Brain microvascular endothelial cell (primary cell): ENCODE measurements at regions not wholly inside any gene's neighbourhood (a gene's known extent, or its start where the extent isn't known, plus 50 kb on each side); places are given as distances from the start of the nearest gene placed in this dataset.

Experiments
- DNase-seq: peaks from one replicate; pipeline ENCODE4 v3.0.0-alpha.2; 2020
- H3K27ac ChIP-seq: fragments of 250-450 bp; sonication (Bioruptor Pico); 2 replicates; pipeline ENCODE4 v1.5.1; 2020; ENCODE audit warnings: mild to moderate bottlenecking, moderate library complexity
- H3K27me3 ChIP-seq: fragments of 250-450 bp; sonication (Bioruptor Pico); replicated peaks from 2 replicates; pipeline ENCODE4 v1.5.1; 2020; ENCODE audit warnings: mild to moderate bottlenecking
- H3K36me3 ChIP-seq: fragments of 250-450 bp; sonication (Bioruptor Pico); replicated peaks from 2 replicates; pipeline ENCODE4 v1.5.1; 2020; ENCODE audit warnings: mild to moderate bottlenecking
- H3K4me3 ChIP-seq: 2 replicates; pipeline ENCODE4 v1.5.1; 2011; ENCODE audit warnings: low read depth, mild to moderate bottlenecking, control low read depth, low read length, moderate library complexity
- CTCF ChIP-seq: IDR thresholded peaks from 2 replicates; pipeline ENCODE4 v1.5.1; 2011; ENCODE audit warnings: low read depth, mild to moderate bottlenecking, moderate library complexity, low read length, control low read depth, inconsistent platforms; ENCODE audit errors: missing control alignments
- in situ Hi-C: cut with HindIII; loops from 2 replicates; pipeline ENCODE4 v1.10.0; 2017; ENCODE audit warnings: low sequenced_read_pairs, low pct_ligation_motif_present

GRCh38 chr13:107069108-107069776 lies 501.3 kb upstream of the ARGLU1 start:
- Histone ChIP-seq H3K36me3 (no peaks in the 10 kb centered on the region), H3K4me3 (no peak overlapping the region), H3K27ac (no peak overlapping the region), H3K27me3 (no peaks in the 10 kb centered on the region)
- in situ Hi-C loops: no loop called here
- no peak for TF ChIP-seq CTCF
- DNase-seq: peak; percentile 20

- in situ Hi-C loops: no loop called here
- Histone ChIP-seq H3K4me3 (no peak overlapping the region), H3K27me3 (no peaks in the 10 kb centered on the region), H3K36me3 (no peaks in the 10 kb centered on the region), H3K27ac (no peak overlapping the region)
- DNase-seq: no peak
- no peak for TF ChIP-seq CTCF
Measured at GRCh38 chr13:107067381-107067780, 499.4 kb upstream of the ARGLU1 start.

GRCh38 chr13:107066355-107066754 lies 498.4 kb upstream of the ARGLU1 start:
- TF ChIP-seq CTCF: no peak
- Histone ChIP-seq H3K4me3 (no peak overlapping the region), H3K27me3 (no peaks in the 10 kb centered on the region), H3K36me3 (no peaks in the 10 kb centered on the region), H3K27ac (no peak overlapping the region)
- in situ Hi-C loops: no loop called here
- DNase-seq: no peak

- no peaks in the 10 kb centered on the region for H3K27me3 ChIP-seq
- no peak for TF ChIP-seq CTCF
- no peak overlapping the region for H3K4me3 ChIP-seq
- in situ Hi-C loops: no loop called here
- no peak for DNase-seq
- H3K27ac ChIP-seq: no peak overlapping the region
- H3K36me3 ChIP-seq: no peaks in the 10 kb centered on the region
Measured at GRCh38 chr13:107065036-107065435, 497.1 kb upstream of the ARGLU1 start.

- DNase-seq: no peak
- no peaks in the 10 kb centered on the region for H3K36me3 ChIP-seq
- TF ChIP-seq CTCF: no peak
- no peaks in the 10 kb centered on the region for H3K27me3 ChIP-seq
- no peak overlapping the region for H3K4me3 ChIP-seq
- no peak overlapping the region for H3K27ac ChIP-seq
- in situ Hi-C loops: no loop called here
Measured at GRCh38 chr13:107057028-107057631, 489.2 kb upstream of the ARGLU1 start.
